Activated CD4-positive, alpha-beta T cell treated with anti-CD3 and anti-CD28 coated beads, Interleukin-2, Interleukin-4, amounts not matched to agents 100 ng/mL and 50 ng/mL, durations not matched to agents 16 hours and 8 hours (primary cell): ENCODE measurements at regions not wholly inside any gene's neighbourhood (a gene's known extent, or its start where the extent isn't known, plus 50 kb on each side); places are given as distances from the start of the nearest gene placed in this dataset.

Source experiments
- DNase-seq: peaks from one replicate; pipeline ENCODE4 v3.0.0-alpha.2; 2020; ENCODE audit warnings: low spot score

- DNase-seq = no peak
These were observed 317.6 kb downstream of the SEC14L1 start for GRCh38 chr17:77458202-77459017.

GRCh38 chr17:77459018-77459755 lies 318.4 kb downstream of the SEC14L1 start:
- no peak for DNase-seq

- DNase-seq = no peak
These were observed 319.8 kb downstream of the SEC14L1 start for GRCh38 chr17:77460514-77461046.

- no peak for DNase-seq
These were observed 320.7 kb downstream of the SEC14L1 start for GRCh38 chr17:77461277-77462057.

GRCh38 chr17:77462090-77462489 lies 321.3 kb downstream of the SEC14L1 start:
- peak; percentile 84 for DNase-seq

GRCh38 chr17:77462553-77463497 lies 322.1 kb downstream of the SEC14L1 start:
- DNase-seq = no peak

- DNase-seq = no peak
These were observed 324.2 kb downstream of the SEC14L1 start for GRCh38 chr17:77464988-77465357.

- peak; percentile 88 for DNase-seq
These were observed 324.7 kb downstream of the SEC14L1 start for GRCh38 chr17:77465358-77466041.

GRCh38 chr17:77466140-77466539 lies 325.4 kb downstream of the SEC14L1 start:
- no peak for DNase-seq

- no peak for DNase-seq
These were observed 325.9 kb downstream of the SEC14L1 start for GRCh38 chr17:77466596-77467223.

- no peak for DNase-seq
These were observed 326.8 kb downstream of the SEC14L1 start for GRCh38 chr17:77467521-77467920.

- no peak for DNase-seq
These were observed 328.1 kb downstream of the SEC14L1 start for GRCh38 chr17:77468897-77469296.

- DNase-seq = no peak
These were observed 329.6 kb downstream of the SEC14L1 start for GRCh38 chr17:77470330-77470786.

- no peak for DNase-seq
These were observed 330.3 kb downstream of the SEC14L1 start for GRCh38 chr17:77470800-77471733.

GRCh38 chr17:77471984-77472461 lies 331.3 kb downstream of the SEC14L1 start:
- no peak for DNase-seq

GRCh38 chr17:77472468-77473310 lies 331.9 kb downstream of the SEC14L1 start:
- no peak for DNase-seq

- DNase-seq = no peak
These were observed 333.0 kb downstream of the SEC14L1 start for GRCh38 chr17:77473615-77474226.
